ENCODE measurements at regions not wholly inside any gene's neighbourhood (a gene's known extent, or its start where the extent isn't known, plus 50 kb on each side); places are given as distances from the start of the nearest gene placed in this dataset.

GRCh38 chr13:80483157-80483556 lies 142.2 kb upstream of the SPRY2 start:
- H3K9me3 ChIP-seq (ENCODE audit: control insufficient read depth, insufficient read depth, low read length): no peaks in the 10 kb centered on the region
- no peaks in the 10 kb centered on the region for H3K4me1 ChIP-seq (ENCODE audit: control insufficient read depth, insufficient read depth, low read length)
- no peaks in the 10 kb centered on the region for H3K36me3 ChIP-seq (ENCODE audit: control insufficient read depth, insufficient read depth, low read length)
- H3K4me3 ChIP-seq (ENCODE audit: low read depth, low read length): no peak overlapping the region
- no peak overlapping the region for H3K9ac ChIP-seq (ENCODE audit: low read depth, low read length)
- no peaks in the 10 kb centered on the region for H3K27me3 ChIP-seq (ENCODE audit: control insufficient read depth, insufficient read depth, low read length)

- Histone ChIP-seq H3K9me3 (ENCODE audit: control insufficient read depth, insufficient read depth, low read length) (no peaks in the 10 kb centered on the region), H3K4me3 (ENCODE audit: low read depth, low read length) (no peak overlapping the region), H3K4me1 (ENCODE audit: control insufficient read depth, insufficient read depth, low read length) (no peaks in the 10 kb centered on the region), H3K27me3 (ENCODE audit: control insufficient read depth, insufficient read depth, low read length) (no peaks in the 10 kb centered on the region), H3K9ac (ENCODE audit: low read depth, low read length) (no peak overlapping the region), H3K36me3 (ENCODE audit: control insufficient read depth, insufficient read depth, low read length) (no peaks in the 10 kb centered on the region)
Observed at GRCh38 chr13:80481588-80481987, 140.7 kb upstream of the SPRY2 start.

GRCh38 chr13:80477661-80478443 lies 136.9 kb upstream of the SPRY2 start:
- Histone ChIP-seq H3K9me3 (ENCODE audit: control insufficient read depth, insufficient read depth, low read length) (no peaks in the 10 kb centered on the region), H3K36me3 (ENCODE audit: control insufficient read depth, insufficient read depth, low read length) (no peaks in the 10 kb centered on the region), H3K27me3 (ENCODE audit: control insufficient read depth, insufficient read depth, low read length) (no peaks in the 10 kb centered on the region), H3K4me3 (ENCODE audit: low read depth, low read length) (no peak overlapping the region), H3K4me1 (ENCODE audit: control insufficient read depth, insufficient read depth, low read length) (no peaks in the 10 kb centered on the region), H3K9ac (ENCODE audit: low read depth, low read length) (no peak overlapping the region)

GRCh38 chr13:80476953-80477352 lies 136.0 kb upstream of the SPRY2 start:
- Histone ChIP-seq H3K27me3 (ENCODE audit: control insufficient read depth, insufficient read depth, low read length) (no peaks in the 10 kb centered on the region), H3K4me1 (ENCODE audit: control insufficient read depth, insufficient read depth, low read length) (no peaks in the 10 kb centered on the region), H3K9ac (ENCODE audit: low read depth, low read length) (no peak overlapping the region), H3K4me3 (ENCODE audit: low read depth, low read length) (no peak overlapping the region), H3K9me3 (ENCODE audit: control insufficient read depth, insufficient read depth, low read length) (no peaks in the 10 kb centered on the region), H3K36me3 (ENCODE audit: control insufficient read depth, insufficient read depth, low read length) (no peaks in the 10 kb centered on the region)

GRCh38 chr13:80475718-80476117 lies 134.8 kb upstream of the SPRY2 start:
- Histone ChIP-seq H3K27me3 (ENCODE audit: control insufficient read depth, insufficient read depth, low read length) (no peaks in the 10 kb centered on the region), H3K9ac (ENCODE audit: low read depth, low read length) (no peak overlapping the region), H3K4me1 (ENCODE audit: control insufficient read depth, insufficient read depth, low read length) (no peaks in the 10 kb centered on the region), H3K4me3 (ENCODE audit: low read depth, low read length) (no peak overlapping the region), H3K9me3 (ENCODE audit: control insufficient read depth, insufficient read depth, low read length) (no peaks in the 10 kb centered on the region), H3K36me3 (ENCODE audit: control insufficient read depth, insufficient read depth, low read length) (no peaks in the 10 kb centered on the region)

GRCh38 chr13:80473695-80474094 lies 132.8 kb upstream of the SPRY2 start:
- H3K9ac ChIP-seq (ENCODE audit: low read depth, low read length): no peak overlapping the region
- H3K36me3 ChIP-seq (ENCODE audit: control insufficient read depth, insufficient read depth, low read length): no peaks in the 10 kb centered on the region
- no peaks in the 10 kb centered on the region for H3K4me1 ChIP-seq (ENCODE audit: control insufficient read depth, insufficient read depth, low read length)
- no peaks in the 10 kb centered on the region for H3K27me3 ChIP-seq (ENCODE audit: control insufficient read depth, insufficient read depth, low read length)
- no peaks in the 10 kb centered on the region for H3K9me3 ChIP-seq (ENCODE audit: control insufficient read depth, insufficient read depth, low read length)
- H3K4me3 ChIP-seq (ENCODE audit: low read depth, low read length): no peak overlapping the region

- no peaks in the 10 kb centered on the region for H3K27me3 ChIP-seq (ENCODE audit: control insufficient read depth, insufficient read depth, low read length)
Observed at GRCh38 chr13:80469853-80470381, 129.0 kb upstream of the SPRY2 start.

GRCh38 chr13:80469105-80469852 lies 128.4 kb upstream of the SPRY2 start:
- H3K4me1 ChIP-seq (ENCODE audit: control insufficient read depth, insufficient read depth, low read length): no peaks in the 10 kb centered on the region

More at GRCh38 chr13:80469853-80470381, 129.0 kb upstream of the SPRY2 start:
- Histone ChIP-seq H3K9me3 (ENCODE audit: control insufficient read depth, insufficient read depth, low read length) (no peaks in the 10 kb centered on the region), H3K4me3 (ENCODE audit: low read depth, low read length) (no peak overlapping the region), H3K9ac (ENCODE audit: low read depth, low read length) (no peak overlapping the region), H3K36me3 (ENCODE audit: control insufficient read depth, insufficient read depth, low read length) (no peaks in the 10 kb centered on the region), H3K4me1 (ENCODE audit: control insufficient read depth, insufficient read depth, low read length) (no peaks in the 10 kb centered on the region)

GRCh38 chr13:80465321-80465720 lies 124.4 kb upstream of the SPRY2 start:
- H3K4me1 ChIP-seq (ENCODE audit: control insufficient read depth, insufficient read depth, low read length): no peaks in the 10 kb centered on the region
- H3K27me3 ChIP-seq (ENCODE audit: control insufficient read depth, insufficient read depth, low read length): no peaks in the 10 kb centered on the region
- H3K4me3 ChIP-seq (ENCODE audit: low read depth, low read length): no peak overlapping the region
- no peaks in the 10 kb centered on the region for H3K9me3 ChIP-seq (ENCODE audit: control insufficient read depth, insufficient read depth, low read length)
- no peaks in the 10 kb centered on the region for H3K36me3 ChIP-seq (ENCODE audit: control insufficient read depth, insufficient read depth, low read length)
- no peak overlapping the region for H3K9ac ChIP-seq (ENCODE audit: low read depth, low read length)

More at GRCh38 chr13:80469105-80469852, 128.4 kb upstream of the SPRY2 start:
- Histone ChIP-seq H3K27me3 (ENCODE audit: control insufficient read depth, insufficient read depth, low read length) (no peaks in the 10 kb centered on the region), H3K9ac (ENCODE audit: low read depth, low read length) (no peak overlapping the region), H3K4me3 (ENCODE audit: low read depth, low read length) (no peak overlapping the region), H3K9me3 (ENCODE audit: control insufficient read depth, insufficient read depth, low read length) (no peaks in the 10 kb centered on the region), H3K36me3 (ENCODE audit: control insufficient read depth, insufficient read depth, low read length) (no peaks in the 10 kb centered on the region)

GRCh38 chr13:80463673-80464352 lies 122.9 kb upstream of the SPRY2 start:
- Histone ChIP-seq H3K4me3 (ENCODE audit: low read depth, low read length) (no peak overlapping the region), H3K36me3 (ENCODE audit: control insufficient read depth, insufficient read depth, low read length) (no peaks in the 10 kb centered on the region), H3K4me1 (ENCODE audit: control insufficient read depth, insufficient read depth, low read length) (no peaks in the 10 kb centered on the region), H3K9ac (ENCODE audit: low read depth, low read length) (no peak overlapping the region), H3K27me3 (ENCODE audit: control insufficient read depth, insufficient read depth, low read length) (no peaks in the 10 kb centered on the region), H3K9me3 (ENCODE audit: control insufficient read depth, insufficient read depth, low read length) (no peaks in the 10 kb centered on the region)

- Histone ChIP-seq H3K9ac (ENCODE audit: low read depth, low read length) (no peak overlapping the region), H3K9me3 (ENCODE audit: control insufficient read depth, insufficient read depth, low read length) (no peaks in the 10 kb centered on the region), H3K27me3 (ENCODE audit: control insufficient read depth, insufficient read depth, low read length) (no peaks in the 10 kb centered on the region), H3K36me3 (ENCODE audit: control insufficient read depth, insufficient read depth, low read length) (no peaks in the 10 kb centered on the region), H3K4me3 (ENCODE audit: low read depth, low read length) (no peak overlapping the region), H3K4me1 (ENCODE audit: control insufficient read depth, insufficient read depth, low read length) (no peaks in the 10 kb centered on the region)
Observed at GRCh38 chr13:80462567-80462966, 121.6 kb upstream of the SPRY2 start.
